NCI-H2196 treated with DMSO at 0.1 percent for 48 hours (cell line): ENCODE measurements at regions not wholly inside any gene's neighbourhood (a gene's known extent, or its start where the extent isn't known, plus 50 kb on each side); places are given as distances from the start of the nearest gene placed in this dataset.
A peak's percentile ranks its signal among the peaks of the same experiment; 100 is the strongest.

Experiments
- DNase-seq: peaks from one replicate; lab custom pipeline; 2025; ENCODE audit not compliant: unreplicated experiment; lab: John Stamatoyannopoulos, UW

DNA sequence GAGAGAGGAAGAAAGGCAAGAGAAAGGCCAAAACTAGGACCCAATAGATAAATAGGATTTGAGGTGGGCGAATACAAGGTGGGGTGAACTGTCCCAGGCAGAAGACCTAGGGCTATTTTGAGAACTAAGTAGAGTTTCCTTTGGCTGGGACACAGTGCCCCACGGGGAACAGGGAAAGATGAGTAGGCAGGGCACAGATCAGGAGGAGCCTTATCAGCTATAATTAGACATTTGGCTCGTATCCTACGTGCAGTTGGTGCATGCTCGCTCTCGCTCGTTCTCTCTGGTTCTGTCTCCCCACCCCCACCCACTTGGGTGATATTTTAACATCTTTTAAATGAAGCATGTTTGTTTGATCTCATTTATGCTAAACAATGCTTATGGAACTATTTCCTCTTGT lies 235.0 kb upstream of the JUN start:
- DNase-seq, result no peak

- DNase-seq, result peak; percentile 44
Measured at GRCh38 chr1:59020151-59020997, 236.5 kb upstream of the JUN start.

- DNase-seq, result no peak
Measured at GRCh38 chr1:59022199-59022598, 238.4 kb upstream of the JUN start.

GRCh38 chr1:59022799-59023198 lies 239.0 kb upstream of the JUN start:
- no peak for DNase-seq

GRCh38 chr1:59025201-59025600 lies 241.4 kb upstream of the JUN start:
- DNase-seq, result no peak

DNA sequence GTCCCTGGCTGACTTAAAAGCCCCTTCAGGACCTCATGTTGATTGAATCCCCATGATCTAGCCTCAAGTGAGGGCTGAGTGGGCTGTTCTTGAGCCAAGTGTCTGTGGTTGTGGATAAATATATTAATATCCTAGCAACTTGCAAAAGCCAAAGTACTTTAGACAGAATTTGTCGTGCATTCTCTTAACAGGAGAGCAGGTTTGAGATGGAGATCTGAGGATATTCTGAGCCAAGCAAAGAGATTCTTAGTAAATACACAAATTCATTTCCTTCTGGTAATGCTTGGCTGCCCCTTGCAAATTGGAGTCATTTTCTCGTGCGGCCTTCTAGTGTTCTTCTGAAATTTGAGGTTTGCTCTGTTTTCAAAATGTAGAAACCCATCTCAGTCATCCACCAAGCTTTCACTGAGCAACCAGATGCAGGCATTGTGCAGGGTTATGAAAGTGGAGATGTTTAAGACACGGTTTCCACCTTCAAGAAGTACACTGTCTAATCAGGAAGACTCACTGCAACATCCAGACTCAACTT lies 242.1 kb upstream of the JUN start:
- DNase-seq, result no peak

- no peak for DNase-seq
Measured at GRCh38 chr1:59026472-59026948, 242.7 kb upstream of the JUN start.

DNA sequence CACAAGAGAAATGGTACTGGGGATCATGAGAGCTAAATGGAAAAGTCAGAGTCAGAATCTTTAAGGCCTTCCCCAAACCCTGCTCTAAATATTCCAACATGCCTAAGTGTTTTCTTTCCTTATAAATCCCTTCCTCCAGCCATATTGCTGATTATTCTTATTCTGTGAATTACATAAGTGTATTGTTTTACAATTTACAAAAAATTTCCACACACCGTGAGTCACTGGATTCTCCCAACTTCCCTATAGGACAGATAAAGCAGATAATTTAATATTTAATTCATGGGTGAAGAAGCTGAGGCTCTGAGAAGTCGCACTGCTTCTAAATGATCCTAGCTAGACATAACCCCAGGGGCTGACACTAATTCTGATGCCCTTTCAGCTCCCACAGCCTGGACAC lies 243.3 kb upstream of the JUN start:
- no peak for DNase-seq

DNA sequence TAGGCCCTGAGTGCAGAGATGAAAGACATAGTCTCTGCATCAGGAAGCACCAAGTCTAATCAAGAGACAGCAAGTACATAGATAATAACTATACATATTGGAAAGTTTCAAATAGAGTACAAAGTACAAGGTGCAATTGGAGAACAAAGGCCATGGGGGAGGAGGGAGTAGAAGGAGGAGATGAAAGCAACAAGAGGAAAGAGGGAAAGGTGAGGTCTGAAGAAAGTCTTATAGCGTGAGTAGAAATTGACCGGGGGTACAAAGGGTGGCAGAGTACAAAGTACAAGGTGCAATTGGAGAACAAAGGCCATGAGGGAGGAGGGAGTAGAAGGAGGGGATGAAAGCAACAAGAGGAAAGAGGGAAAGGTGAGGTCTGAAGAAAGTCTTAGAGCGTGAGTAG lies 244.2 kb upstream of the JUN start:
- DNase-seq, result no peak

DNA sequence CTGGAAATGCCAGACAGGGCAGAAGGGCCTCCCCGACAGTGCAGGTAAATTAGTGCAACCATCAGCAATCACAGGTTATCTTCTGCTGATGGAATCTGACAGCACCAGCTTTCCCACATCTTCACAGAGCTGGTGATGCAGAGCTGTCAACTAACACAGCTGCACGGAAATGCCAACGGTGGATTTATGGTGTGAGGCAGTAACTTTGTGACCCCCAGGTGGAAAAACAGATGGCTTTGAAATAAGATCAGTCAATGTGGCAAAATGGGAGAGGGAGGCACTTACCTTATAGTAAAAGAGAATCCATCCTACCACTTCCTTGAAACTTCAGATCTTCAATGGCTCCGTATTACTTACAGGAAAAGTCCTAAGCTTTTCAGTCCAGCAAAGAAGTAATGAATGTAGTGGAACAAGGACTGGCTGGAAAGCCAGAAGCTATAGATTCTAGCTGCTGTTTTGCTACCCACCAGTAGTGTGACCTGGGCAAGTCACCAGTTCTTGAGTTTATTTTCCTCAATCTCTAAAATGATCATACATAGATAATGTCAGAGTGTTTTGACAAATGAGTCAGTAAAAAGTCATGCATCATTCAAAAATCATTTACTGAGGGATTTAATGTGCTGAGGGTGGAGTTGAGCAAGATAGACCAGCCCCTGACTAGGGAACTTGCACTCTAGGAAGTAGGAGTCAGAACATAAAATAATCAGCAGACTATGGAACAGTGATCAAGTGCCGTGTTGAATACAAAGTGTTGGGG lies 245.7 kb upstream of the JUN start:
- no peak for DNase-seq

- no peak for DNase-seq
Measured at GRCh38 chr1:59032228-59032627, 248.4 kb upstream of the JUN start.

DNA sequence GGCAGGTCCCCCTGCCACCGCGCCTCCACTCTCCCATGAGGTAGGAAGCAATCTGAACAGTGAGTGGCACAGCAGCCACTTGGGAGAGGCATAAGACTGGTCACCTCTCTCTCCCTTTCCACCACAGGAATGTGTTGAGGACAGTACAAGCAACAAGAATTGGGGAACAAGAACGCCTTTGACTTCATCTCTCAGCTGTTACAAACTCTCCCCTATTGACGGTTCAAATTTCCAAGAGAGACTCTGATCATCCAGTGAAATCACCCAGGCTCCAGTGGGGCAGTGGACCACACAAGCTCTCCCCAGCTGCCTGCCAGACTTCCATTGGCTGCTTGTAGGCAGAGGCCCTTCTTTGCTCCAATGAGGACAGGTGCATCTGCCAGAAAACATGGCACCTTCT lies 249.9 kb upstream of the JUN start:
- DNase-seq, result no peak

DNA sequence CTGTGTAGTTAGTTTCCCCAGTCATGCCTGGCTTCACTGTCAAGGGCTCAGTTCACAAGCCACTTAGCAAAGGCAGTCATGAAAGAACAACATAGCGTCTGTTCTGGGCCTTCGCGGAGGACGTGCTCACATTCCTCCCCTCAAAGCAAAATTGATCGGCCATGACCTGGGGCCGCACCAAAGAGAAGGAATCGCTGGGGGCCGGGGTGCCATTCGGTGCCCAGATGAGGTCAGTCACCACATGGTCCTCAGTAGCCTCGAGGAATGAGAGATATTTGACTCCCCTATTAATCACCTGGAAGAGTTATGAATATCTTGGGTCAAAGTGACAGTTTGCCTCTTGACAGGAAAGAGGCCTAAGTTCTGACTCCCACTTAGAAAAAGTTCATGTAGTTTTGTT lies 251.1 kb upstream of the JUN start:
- DNase-seq, result no peak

GRCh38 chr1:59039551-59039950 lies 255.7 kb upstream of the JUN start:
- no peak for DNase-seq

DNA sequence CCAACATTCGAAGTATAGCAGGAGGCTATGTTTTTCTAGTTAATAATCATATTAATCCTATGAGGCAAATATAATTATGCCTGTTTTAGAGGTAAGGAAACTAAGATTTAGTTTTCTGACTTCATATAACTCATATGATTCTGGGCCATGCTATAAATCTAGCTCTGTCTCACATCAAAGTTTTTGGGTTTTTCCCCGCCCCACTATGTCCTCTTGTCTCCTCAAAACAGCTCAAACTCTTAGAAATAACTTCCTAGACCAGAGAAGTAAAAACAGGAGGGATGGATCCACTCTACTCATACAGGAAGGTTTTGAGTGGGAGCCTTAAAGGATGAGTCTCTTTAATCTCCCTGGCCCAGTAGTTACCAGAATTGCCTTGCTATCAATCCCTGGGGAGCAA lies 256.4 kb upstream of the FGGY start:
- DNase-seq, result no peak

DNA sequence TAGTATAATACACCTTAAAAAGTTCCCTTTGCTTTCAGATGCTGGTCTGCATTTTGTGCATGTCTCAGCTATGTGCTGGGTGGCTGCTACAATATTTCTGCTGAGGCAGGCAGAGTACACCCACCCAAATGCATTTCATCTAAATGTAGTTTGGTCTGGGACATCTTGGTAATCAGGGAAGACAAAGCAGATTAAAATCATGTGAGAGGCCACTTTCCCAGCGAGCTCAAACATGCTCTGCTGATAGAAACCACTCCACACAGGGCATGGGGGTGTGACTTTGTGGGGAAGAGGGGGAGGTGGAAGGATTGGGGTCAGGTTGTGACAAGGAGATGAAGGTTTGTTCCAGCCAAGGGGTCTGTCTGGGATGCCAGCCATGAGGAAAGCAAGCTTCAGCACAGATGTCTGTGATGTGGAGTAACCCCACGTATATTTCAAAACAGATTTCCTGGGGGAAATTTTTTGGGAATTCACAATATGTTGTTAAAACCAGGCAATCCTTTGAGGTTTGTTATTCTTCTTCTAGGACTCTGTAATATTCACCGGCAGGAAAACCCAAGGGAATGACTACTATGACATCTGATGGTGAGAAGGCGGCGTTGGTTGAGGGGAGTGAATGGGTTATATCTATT lies 255.1 kb upstream of the FGGY start:
- no peak for DNase-seq

GRCh38 chr1:59043796-59044195 lies 253.1 kb upstream of the FGGY start:
- DNase-seq, result no peak

DNA sequence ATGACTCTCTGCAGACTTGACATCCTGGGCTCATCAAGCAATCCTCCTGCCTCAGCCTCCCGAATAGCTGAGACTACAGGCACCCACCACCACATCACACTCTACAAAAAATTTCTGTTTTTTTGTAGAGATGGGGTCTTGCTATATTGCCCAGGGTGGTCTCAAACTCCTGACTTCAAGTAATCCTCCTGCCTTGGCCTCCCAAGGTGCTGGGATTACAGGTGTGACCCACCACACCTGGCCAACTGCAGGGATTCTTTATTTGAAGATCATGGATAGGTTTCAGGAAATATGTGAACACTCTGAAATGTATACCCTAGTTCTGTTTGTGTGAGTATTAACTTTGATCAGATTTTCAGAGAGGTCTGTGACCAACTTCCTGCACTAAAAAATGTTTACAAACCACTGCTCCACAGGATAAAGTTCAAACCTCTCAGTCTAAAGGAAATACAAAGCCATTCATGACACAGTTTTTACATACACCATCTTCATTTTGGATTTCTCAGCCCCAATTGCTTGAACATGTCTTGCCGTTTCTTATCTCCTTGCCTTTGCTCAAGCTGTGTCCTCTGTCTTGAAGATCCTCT lies 252.3 kb upstream of the FGGY start:
- DNase-seq, result no peak

DNA sequence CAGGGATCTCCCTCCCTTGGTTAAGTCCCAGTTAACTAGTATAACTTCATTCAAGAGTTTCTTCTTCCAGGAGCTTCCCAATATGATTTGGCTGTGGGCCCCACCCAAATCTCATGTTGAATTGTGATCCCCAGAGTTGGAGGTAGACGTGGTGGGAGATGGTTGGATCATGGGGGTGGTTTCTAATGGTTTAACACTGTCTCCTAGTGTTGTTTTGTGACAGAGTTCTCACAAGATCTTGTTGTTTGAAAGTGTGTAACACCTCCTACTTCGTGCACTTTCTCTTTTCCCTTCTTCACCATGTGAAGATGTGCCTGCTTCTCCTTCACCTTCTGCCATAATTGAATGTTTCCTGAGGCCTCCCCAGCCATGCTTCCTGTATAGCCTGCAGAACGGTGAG lies 251.8 kb upstream of the FGGY start:
- DNase-seq, result no peak

DNA sequence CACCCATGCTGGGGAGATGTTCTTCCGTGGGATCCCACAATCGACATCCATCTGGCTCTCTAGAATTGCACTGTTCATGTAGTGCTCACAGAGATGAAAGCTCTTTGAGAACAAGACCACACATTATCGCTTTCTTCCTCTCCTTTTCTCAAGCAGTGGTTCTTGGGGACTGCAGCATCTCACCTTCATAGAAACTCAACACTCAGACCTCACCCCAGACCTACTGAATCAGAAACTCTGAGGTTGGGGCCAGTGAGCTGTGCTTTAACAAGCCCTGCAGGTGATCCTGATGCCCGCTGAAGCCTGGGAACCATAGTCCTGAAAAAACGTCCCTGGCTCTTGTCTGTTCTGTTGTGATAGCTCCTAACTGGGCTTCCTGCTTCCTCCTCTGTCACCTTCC lies 251.3 kb upstream of the FGGY start:
- DNase-seq, result no peak

DNA sequence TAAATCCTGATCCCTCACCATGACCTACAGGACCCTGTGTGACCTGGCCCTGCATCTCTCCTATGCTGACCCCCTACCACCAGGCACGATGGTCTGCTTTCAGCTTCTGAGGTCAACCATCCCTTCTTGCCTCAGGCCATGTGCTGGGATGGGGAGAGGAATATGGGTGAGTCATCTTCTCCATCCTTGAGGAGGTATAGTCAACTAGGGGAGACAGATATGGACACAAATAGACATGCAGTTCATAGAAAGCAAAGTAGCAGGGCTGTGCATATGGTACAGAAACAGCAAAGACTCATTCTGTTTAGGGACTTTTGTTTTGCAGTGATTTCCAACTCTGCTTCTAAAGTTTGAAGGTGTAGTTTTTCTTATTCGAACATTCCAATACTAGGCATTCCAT lies 250.8 kb upstream of the FGGY start:
- DNase-seq, result no peak
